Uterus (tissue), 3 donors: ENCODE measurements at regions not wholly inside any gene's neighbourhood (a gene's known extent, or its start where the extent isn't known, plus 50 kb on each side); places are given as distances from the start of the nearest gene placed in this dataset.

Experiments used
- DNase-seq, 2 donors: peaks; one replicate each; pipeline ENCODE4 v3.0.0-alpha.2; 2019 to 2020
- H3K27ac ChIP-seq, 2 donors: fragments of 200-600 bp; sonication (generic); 1 replicate in 1 of 2; 2 replicates in 1 of 2; pipeline ENCODE4 v1.5.1; 2016 to 2018
- H3K27me3 ChIP-seq, 2 donors: fragments of 200-600 bp; sonication (generic); one replicate each; pipeline ENCODE4 v1.5.1; 2018 to 2019; ENCODE audit warnings: control low read depth in 1 of 2
- H3K36me3 ChIP-seq, 2 donors: fragments of 200-600 bp; sonication (generic); one replicate each; pipeline ENCODE4 v1.5.1; 2019; ENCODE audit warnings: control low read depth in 1 of 2
- H3K4me1 ChIP-seq, 2 donors: fragments of 200-600 bp; sonication (generic); one replicate each; pipeline ENCODE4 v1.5.1; 2018 to 2019; ENCODE audit warnings: control low read depth in 1 of 2
- H3K4me3 ChIP-seq, 2 donors: fragments of 200-600 bp; sonication (generic); 1 replicate in 1 of 2; 2 replicates in 1 of 2; pipeline ENCODE4 v1.5.1; 2018 to 2019; ENCODE audit warnings: mild to moderate bottlenecking in 1 of 2
- H3K9me3 ChIP-seq, 2 donors: fragments of 200-600 bp; sonication (generic); one replicate each; pipeline ENCODE4 v1.5.1; 2019; ENCODE audit warnings: control low read depth in 1 of 2
- CTCF ChIP-seq, 4 experiments: fragments of 200-600 bp in 2 of 4; fragments of 450-650 bp in 2 of 4; sonication (generic) in 2 of 4; IDR thresholded peaks; one replicate each; pipeline ENCODE4 v1.5.1; 2016 to 2019; ENCODE audit warnings: antibody characterized with exemption in 4 of 4, mild to moderate bottlenecking in 2 of 4, moderate library complexity in 1 of 4
- POLR2A ChIP-seq, 2 donors: fragments of 450-650 bp; IDR thresholded peaks; one replicate each; pipeline ENCODE4 v1.6.1; 2016; ENCODE audit warnings: antibody characterized with exemption in 2 of 2, mild to moderate bottlenecking in 1 of 2, moderate library complexity in 1 of 2
- intact Hi-C: fragments of 100-400 bp; cut with DNase I; formaldehyde crosslinking; loops from one replicate; pipeline ENCODE4 v1.15.1; 2023; ENCODE audit warnings: low total_unique reads
- donor health status: DM: yes; HTN: yes; CAD: no.

DNA sequence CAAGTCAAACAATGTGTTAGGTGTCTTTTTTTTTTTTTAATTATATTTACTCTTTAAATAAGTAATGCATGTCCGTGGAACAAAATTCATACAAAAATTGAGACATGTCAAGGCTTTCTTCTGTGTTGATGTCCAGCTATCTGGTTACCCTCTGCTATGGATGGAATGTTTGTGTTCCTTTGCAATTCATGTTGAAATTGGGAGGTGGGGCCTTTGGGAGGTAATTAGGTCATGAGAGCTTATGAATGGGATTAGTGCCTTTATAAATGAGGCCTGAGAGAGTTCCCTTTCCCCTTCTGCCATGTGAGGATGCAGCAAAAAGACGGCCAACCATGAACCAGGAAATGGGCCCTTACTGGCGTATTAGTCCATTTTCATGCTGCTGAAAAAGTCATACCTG, 83.1 kb upstream of the KCNG1 start:
- no peak overlapping the region for H3K4me3 ChIP-seq
- H3K9me3 ChIP-seq = no peaks in the 10 kb centered on the region
- intact Hi-C loops = no loop called here
- DNase-seq = no peak
- no peaks in the 10 kb centered on the region for H3K27me3 ChIP-seq
- TF ChIP-seq CTCF (IDR thresholded peaks at IDR 0.05) (no peak), POLR2A (IDR thresholded peaks at IDR 0.05) (no peak)
- H3K4me1 ChIP-seq = no peaks in the 10 kb centered on the region
- no peaks in the 10 kb centered on the region for H3K36me3 ChIP-seq
- no peak overlapping the region for H3K27ac ChIP-seq

DNA sequence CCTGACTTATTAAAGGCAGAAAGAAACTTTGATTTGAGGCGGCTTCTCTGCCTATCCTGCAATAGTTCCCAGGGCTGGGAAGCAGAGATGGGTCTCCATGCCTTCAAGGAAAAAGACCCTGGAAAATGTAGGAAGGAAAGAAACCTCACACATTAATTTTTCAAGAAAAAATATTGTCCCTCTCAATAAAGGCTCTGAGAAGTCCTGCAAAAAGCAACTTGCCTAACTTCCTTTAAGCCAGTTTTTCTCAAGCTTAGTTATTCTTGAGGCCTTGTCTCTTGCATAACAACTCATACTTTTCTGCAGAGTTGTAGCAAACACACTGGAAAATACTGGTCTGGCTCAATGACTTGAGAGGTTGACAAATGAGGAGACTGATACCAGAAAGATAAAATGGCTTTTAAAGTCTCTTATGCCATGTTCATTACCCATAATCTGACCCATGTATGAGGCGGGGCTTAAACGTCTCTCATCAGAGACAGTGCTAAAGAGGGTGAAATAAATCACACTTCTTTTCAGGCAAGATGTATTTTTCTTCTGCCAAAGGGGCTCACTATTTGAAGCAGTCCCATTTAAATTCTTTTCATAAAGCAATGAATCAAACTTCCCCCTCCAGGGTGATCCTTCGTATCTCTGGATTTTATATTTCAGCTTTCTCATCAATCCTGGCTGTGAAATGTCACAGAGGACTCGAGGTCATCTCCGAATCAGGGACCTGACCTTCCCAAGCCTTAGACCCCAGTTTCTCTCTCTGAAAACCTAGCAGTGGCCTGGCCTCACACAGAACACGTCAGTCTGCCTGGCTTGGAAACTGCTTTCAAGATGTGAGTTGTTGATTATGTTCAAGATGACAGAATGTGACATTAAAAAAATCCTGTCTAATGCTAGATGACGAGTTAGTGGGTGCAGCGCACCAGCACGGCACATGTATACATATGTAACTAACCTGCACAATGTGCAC, 82.3 kb upstream of the KCNG1 start:
- Histone ChIP-seq H3K27ac (no peak overlapping the region), H3K36me3 (no peaks in the 10 kb centered on the region), H3K27me3 (no peaks in the 10 kb centered on the region), H3K9me3 (no peaks in the 10 kb centered on the region), H3K4me1 (no peaks in the 10 kb centered on the region), H3K4me3 (no peak overlapping the region)
- no peak for TF ChIP-seq POLR2A (IDR thresholded peaks at IDR 0.05)
- TF ChIP-seq CTCF (IDR thresholded peaks at IDR 0.05) = no peak
- intact Hi-C loops = no loop called here
- DNase-seq = no peak

DNA sequence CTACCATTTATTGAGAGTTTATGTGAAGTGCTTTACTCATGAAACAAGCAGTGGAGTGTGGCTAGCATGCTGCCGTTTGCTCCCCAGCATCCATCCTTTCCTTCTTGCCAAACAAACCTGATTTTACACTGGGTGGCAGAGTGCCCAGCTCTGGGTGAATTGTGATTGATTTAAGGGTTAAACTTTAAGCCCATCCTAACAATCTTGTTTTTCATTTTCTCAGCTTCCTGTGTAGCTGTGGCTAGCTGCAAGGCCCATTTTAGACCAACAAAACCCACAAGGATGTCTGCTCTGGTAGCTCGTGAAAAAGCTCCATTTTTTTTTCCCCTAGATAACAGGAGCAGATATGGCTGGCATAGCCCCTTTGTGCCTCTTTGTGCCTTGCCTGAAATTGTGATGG, 77.7 kb upstream of the KCNG1 start:
- Histone ChIP-seq H3K27ac (no peak overlapping the region), H3K9me3 (no peaks in the 10 kb centered on the region), H3K36me3 (no peaks in the 10 kb centered on the region), H3K4me3 (no peak overlapping the region), H3K4me1 (no peaks in the 10 kb centered on the region), H3K27me3 (no peaks in the 10 kb centered on the region)
- DNase-seq = no peak
- intact Hi-C loops = no loop called here
- TF ChIP-seq CTCF (IDR thresholded peaks at IDR 0.05) (no peak), POLR2A (IDR thresholded peaks at IDR 0.05) (no peak)

- no peaks in the 10 kb centered on the region for H3K27me3 ChIP-seq
- no peak for DNase-seq
- no peaks in the 10 kb centered on the region for H3K9me3 ChIP-seq
- H3K4me1 ChIP-seq = no peaks in the 10 kb centered on the region
- intact Hi-C loops = no loop called here
- no peaks in the 10 kb centered on the region for H3K36me3 ChIP-seq
- no peak overlapping the region for H3K4me3 ChIP-seq
- TF ChIP-seq CTCF (IDR thresholded peaks at IDR 0.05) (no peak), POLR2A (IDR thresholded peaks at IDR 0.05) (no peak)
- no peak overlapping the region for H3K27ac ChIP-seq
Measured at GRCh38 chr20:51098284-51098810, 75.4 kb upstream of the KCNG1 start.

GRCh38 chr20:51097351-51098120, 74.6 kb upstream of the KCNG1 start:
- Histone ChIP-seq H3K27me3 (no peaks in the 10 kb centered on the region), H3K36me3 (no peaks in the 10 kb centered on the region), H3K27ac (no peak overlapping the region), H3K4me1 (no peaks in the 10 kb centered on the region), H3K9me3 (no peaks in the 10 kb centered on the region), H3K4me3 (no peak overlapping the region)
- TF ChIP-seq POLR2A (IDR thresholded peaks at IDR 0.05) = no peak
- no peak for TF ChIP-seq CTCF (IDR thresholded peaks at IDR 0.05)
- intact Hi-C loops = no loop called here
- DNase-seq = no peak
